ENCODE measurements at regions not wholly inside any gene's neighbourhood (a gene's known extent, or its start where the extent isn't known, plus 50 kb on each side); places are given as distances from the start of the nearest gene placed in this dataset.

GRCh38 chr18:71371951-71372605, 1083.2 kb downstream of the SOCS6 start:
- TF ChIP-seq REST (IDR thresholded peaks at IDR 0.05; ENCODE audit: insufficient read depth in 1 of 2, low read depth in 2 of 2, low read length in 2 of 2) (no peak), TAF1 (IDR thresholded peaks at IDR 0.05; ENCODE audit: borderline replicate concordance, insufficient read depth, low read length) (no peak), SIN3A (IDR thresholded peaks at IDR 0.05; ENCODE audit: borderline replicate concordance, insufficient read depth, low read length) (no peak), POLR2AphosphoS5 (IDR thresholded peaks at IDR 0.05; ENCODE audit: low read depth, low read length) (no peak)

All from PFSK-1 (cell line).